GM21786 (cell line): ENCODE measurements at regions not wholly inside any gene's neighbourhood (a gene's known extent, or its start where the extent isn't known, plus 50 kb on each side); places are given as distances from the start of the nearest gene placed in this dataset.

ENCODE experiments used
- ATAC-seq: cut with Tn5 transposase; IDR thresholded peaks from one replicate; pipeline ENCODE4 v1.9.1; 2021; ENCODE audit not compliant: unreplicated experiment

DNA sequence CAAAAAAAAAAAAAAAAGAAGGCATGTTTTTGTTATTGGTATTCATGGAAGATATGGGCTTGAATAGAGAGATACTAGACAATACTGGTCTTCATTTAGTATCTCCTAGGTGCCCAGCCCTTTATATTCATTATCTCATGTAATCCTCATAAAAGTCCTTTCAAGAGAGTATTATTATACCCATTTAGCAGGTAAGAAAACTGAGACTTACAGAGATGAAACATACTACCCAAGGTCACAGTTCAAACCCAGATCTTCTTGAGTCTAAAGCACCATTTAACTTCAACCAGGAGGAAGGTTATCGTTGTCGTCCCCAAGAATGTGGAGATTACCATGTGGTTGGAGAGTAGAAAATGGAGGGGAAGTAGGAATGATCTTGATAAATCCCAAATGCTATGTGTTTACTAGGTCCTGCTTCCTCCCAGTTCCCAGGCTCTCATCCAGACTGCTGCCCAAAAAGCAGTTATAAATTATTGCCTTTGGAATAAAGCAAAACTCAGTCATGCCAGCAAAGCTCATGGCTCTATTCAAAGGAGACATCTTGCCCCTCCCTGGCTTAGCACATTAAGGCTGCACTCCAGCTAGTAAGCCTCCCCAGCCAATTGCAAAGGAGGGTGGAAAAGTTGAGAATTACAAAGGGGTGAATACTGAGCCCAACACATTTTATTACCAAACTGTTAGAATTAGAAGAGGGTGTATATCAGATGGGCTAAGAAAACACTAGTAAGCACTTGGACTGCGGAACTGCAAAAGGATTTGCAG lies 163.9 kb downstream of the PIK3R1 start:
- no peak for ATAC-seq

DNA sequence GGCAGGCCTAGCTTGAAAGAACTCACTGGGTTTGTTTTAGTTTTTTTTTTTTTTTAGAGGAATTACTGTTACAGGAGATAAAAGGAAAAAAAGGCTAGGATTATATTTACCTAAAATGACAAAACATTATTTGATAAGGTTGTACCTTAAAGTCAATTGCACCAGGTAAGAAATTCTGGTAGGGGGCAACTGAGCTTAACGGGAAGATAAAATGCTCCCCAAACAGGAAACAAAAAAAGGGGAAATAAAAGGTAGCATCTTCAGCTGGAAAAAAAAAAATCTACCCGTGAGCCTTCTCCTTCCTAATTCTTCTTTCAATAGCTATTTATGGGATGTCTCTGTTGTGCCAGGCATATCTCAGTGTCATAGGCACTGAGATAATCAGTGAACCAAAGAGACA lies 164.5 kb downstream of the PIK3R1 start:
- ATAC-seq: no peak

DNA sequence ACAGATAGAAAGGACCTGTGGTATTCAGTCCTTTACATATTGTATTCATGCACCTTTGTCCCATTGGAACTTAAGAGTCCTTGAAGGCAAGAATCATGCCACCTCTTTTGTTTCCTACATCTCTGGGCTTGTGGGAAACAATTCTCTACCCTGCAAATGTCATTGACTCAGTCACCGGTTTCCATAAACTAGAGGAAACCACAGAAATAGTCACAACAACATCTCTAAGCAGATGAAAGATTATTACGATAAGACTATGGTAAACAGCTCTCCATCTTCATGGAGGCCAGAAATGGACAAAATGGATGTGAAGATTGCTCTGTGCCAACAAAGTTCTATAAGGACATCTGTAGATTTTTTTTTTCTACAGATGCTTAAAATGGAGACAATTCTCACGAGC lies 165.5 kb downstream of the PIK3R1 start:
- no peak for ATAC-seq

DNA sequence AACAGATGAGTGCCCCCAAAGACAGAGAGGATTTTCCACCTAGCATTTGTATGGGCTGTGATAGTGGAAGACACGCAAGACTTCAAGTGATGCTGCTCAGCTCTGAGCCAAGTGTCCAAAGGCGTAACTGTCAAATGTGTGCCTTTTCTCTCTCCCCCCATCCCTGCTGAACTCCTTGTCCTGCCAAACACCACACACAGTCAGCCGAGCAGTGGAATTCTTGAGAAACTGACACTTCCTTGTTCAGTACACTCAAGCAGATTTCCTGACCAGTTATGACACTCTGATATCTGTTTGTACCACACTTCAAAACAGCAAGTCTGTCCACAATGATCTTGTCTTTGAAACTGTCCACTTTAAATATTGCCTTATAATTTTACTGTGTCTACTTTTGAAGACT lies 166.4 kb downstream of the PIK3R1 start:
- no peak for ATAC-seq

DNA sequence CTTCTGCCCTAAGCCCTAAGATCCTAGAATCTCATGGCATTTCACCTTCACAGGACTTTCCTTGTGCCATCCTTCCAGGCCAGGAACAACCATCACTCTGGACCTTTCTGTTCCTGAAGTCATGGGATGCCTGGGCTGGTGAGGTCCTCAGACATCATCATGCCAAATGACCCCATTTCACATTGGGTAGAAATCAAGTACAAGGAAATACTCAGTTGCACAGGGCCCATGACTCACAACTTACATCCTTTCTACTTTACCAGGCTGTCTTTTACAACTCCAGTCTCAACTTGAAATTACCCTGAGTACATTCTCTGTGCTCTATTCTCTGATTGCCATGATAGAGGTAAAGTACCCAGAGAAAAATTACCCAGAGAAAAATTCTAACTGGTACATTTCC lies 167.1 kb downstream of the PIK3R1 start:
- ATAC-seq: no peak

DNA sequence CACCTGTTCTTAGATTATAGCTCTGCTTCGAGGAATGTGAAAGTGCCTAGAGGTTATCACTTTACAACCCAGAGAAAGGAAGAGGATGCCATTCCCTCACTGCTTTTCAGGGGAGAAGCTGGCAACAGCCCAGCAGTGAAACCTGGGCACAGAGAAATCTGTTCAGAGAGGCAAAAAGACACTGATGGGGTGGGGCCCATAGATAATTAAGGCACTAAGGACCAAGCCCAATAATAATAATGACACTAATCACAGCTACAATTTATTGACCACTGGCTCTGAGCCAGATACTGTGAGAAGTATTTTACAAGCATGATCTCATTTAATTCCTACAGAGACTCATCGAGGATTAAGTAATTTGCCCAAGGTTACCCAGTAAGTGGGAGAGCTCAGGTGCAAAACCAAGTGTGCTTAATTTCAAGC lies 168.3 kb downstream of the PIK3R1 start:
- ATAC-seq: no peak

DNA sequence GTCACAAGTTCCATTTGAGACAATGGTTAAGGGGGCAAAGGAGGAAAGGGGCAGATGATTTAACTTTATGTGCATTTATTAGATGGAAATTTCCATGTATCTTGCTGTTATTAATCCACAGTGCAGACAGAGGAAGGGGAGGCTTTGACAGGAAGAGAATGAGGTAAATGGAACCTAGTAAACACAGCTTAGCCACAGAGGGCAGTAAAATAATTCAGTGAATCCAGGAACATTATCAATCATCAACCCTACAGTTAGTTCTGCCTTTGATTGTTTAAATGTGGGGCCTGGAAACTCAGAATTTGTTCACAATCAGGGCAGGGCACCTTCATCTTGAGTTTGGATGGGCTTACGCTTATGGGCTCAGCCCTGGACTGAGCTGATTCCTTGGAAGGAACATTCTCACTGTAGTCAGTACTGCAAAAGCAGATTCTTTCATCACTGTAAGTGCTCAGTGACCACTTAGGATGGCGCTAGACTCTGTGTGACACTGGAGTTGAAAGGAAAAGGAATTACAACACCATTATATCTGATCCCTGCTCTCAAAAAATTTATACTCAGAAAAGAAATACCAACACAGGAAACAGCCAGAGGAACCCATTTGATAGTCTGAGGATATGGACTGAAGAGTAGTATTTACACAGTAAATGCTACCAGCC lies 169.5 kb downstream of the PIK3R1 start:
- ATAC-seq: no peak

DNA sequence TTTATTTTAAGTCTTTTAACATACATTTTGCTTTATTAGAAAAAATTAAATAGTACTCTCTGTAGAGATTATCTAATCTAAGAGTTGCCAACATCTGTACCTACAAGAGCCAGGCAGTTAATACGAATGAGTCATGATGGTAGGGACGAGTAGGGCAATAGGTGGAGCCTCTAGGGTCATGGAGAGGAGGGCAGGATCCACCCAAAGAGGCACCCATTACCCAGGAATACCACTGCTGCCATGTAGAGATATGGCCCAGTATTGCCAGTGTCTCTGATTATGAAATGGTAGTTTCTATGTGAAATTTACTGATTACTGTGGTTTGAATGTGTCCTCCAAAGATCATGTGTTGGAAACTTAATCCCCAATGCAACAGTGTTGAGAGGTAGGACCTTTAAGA lies 170.4 kb downstream of the PIK3R1 start:
- no peak for ATAC-seq

DNA sequence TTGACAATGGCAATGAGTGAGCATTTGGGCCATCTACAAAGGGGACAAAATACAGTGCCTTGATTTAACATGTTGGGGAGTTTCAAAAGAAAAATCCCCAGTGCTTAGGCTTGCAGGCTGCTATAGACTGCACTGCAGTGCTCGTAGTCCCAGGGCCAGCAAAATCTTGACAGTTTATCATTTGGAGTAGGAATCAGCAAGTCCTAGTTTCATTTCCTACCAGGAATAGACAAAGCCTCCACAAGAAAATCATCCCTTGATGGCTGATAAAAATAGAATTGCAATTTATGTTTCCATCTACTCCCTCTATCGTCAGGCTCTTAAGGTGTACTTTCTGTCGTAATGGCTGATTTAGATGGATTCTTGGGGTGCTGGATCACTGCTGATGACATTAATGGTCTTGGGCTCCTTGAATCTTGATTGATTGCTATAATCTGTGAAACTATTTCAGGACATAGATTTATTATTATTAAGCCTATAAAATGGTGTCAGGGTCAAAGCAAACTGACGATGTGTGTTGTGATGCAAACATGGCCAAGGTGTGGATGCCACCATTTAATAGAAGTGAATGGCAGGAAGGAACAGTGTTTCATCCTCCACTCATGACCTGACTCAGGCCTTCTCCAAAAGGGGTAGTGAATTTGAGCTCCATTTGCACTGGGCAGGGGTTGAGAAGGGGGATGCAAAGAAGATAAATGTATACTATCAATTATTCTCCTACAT lies 171.7 kb downstream of the PIK3R1 start:
- ATAC-seq: no peak

DNA sequence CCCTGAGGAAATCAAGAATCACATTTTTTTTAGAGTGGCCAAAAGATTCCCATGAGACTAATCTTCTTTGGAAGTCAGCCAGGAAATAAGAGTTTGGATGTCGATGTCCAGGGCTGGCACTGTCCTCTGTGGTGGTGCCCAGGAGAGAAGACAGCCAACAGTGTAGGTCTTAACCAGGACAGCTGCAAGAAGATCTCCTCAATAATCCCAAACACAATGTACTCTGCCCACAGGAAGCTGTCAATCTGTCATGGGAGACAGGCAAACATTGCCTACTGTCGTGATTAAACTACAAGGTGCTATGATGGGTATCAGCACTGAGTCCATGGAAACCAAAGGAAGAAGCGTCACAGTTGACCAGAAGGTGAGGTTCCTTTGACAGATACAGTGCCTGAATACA lies 174.1 kb downstream of the PIK3R1 start:
- ATAC-seq: no peak

DNA sequence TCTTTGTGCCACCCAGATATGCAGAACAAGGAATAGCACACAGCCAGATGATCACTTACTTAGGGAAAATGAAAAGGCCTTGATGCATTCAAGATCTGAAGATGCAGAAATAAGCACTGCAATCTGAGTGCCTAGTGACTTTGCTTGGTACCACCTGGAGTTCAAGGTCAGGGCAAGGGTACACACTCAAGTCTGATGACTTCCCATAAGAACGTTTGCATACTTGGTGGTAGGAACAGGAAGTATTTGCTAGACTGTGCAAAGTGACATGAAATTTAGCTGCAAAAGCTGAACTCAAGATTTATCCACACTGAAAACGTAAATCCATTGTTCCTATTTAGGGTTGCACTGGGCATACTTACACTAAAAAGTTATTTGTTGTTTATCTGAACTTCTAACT lies 177.1 kb downstream of the PIK3R1 start:
- no peak for ATAC-seq

DNA sequence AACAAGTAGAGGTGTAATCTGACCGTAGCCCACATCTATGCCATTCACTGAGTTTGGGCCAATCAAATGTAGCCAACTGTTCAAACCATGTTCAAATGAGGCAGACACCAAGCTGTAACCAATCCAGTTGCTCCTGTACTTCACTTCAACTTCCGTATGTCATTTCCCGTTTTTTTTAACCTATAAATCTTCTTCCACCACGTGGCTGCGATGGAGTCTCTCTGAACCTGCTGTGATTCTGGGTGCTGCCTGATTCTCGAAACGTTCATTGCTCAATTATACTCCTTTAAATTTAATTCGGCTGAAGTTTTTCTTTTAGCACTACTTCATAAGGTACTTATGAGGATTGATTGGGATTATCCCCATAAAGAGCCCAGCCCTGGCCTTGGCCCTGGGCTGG lies 179.7 kb downstream of the PIK3R1 start:
- ATAC-seq: no peak

DNA sequence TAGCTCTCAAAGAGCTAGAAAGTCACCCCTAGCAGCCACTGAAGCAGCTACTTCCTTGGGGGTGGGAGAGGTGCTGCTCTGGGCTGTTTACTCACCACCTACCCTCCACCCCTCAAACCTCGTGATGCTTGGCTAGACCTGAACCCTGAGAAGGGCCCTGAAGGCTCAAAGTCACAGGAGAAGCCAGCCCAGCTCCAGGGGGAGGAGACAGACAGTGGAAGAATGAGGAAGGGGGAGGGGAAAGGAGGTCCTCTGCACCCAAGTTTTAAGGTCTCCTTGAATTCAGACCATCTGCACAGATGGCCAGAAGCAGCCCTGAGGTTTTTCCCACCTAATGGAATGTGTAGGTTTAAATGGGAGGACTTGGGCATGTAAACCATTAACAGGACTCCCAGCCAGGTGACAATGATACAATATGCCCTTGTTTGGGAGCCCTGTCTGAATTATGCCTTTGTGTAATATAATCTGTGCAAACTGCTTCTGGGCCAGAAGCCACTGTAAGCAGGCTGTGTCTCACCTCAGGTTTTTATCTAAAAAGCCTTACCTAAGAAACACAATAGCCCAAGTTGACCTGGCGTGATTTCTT lies 180.5 kb downstream of the PIK3R1 start:
- no peak for ATAC-seq

DNA sequence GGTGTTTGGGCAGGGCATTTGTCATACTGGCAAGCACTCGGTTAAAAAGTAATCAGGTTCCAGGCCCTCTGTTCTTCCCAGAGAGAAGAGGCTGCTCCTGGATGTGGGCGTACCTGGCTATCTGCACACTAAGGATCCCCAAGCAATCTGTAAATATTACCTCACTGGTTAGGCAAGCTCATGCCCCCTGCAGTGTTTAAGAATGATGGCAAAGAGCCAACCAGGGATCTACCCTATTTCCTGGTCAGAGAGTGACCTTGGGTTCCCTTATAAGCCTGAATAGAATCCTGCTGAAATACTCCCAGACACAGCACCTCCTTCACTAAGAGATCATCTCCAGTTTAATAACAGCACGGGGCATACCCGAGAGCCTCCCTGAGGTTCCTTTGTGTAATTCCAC lies 181.2 kb downstream of the PIK3R1 start:
- ATAC-seq: no peak

DNA sequence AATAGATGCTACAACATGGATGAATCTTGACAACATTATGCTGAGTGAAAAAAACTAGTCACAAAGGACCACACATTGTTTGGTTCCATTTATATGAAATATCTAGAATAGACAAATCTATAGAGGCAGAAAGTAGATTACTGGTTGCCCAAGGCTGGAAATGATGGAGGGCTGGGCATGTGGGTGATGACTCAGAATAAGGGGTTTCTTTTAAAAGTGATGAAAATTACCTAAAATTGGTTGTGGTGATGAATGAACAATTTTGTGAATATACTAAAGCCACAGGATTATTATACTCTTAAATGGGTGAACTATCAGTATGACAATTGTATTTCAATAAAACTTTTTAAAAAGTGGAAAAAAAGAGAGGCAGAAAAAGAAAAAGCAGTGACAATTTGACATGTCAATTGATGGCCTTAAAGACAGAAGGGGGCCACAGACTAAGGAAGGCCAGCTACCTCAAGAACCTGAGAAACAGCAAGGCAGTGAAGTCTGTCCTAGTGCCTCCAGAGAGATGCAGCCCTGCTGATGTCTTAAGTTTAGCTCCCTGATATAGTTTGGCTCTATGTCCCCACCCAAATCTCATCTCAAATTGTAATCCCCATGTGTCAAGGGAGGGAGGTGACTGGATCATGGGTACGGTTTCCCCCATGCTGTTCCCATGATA lies 182.7 kb downstream of the PIK3R1 start:
- no peak for ATAC-seq

DNA sequence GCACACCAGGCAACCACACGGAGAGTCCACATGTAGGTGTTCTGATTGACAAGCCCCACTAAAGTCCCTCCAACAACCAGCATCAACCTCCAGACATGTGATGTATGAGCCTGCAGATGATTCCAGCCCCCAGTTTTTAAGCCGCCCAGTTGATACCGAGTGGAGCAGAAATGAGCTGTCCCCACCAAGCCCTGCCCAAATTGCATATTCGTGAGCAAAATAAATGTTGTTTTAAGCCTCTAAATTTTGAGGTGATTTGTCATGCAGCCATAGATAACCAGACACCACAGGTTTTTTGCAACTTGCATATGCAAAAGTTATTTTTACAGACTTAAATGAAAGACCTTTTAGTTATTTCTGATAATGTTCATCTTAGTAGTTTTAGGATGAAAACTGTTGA lies 187.7 kb downstream of the PIK3R1 start:
- no peak for ATAC-seq

DNA sequence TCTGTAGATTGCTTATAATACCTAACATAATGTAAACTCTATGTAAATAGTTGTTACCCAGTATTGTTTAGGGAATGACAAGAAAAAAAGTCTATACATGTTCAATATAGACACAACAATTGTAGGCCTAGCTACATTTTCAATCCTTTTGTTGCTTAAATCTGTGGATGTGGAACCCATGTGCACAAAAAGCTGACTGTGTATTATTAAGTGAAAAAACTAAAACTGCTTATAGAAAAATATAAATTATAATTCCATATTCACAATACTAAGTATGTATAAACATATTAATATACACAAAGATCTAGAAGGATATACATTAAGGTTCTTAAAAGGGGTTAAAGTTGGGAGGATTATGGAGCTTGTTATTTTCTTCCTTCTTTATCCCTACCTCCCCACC lies 188.7 kb downstream of the PIK3R1 start:
- no peak for ATAC-seq

DNA sequence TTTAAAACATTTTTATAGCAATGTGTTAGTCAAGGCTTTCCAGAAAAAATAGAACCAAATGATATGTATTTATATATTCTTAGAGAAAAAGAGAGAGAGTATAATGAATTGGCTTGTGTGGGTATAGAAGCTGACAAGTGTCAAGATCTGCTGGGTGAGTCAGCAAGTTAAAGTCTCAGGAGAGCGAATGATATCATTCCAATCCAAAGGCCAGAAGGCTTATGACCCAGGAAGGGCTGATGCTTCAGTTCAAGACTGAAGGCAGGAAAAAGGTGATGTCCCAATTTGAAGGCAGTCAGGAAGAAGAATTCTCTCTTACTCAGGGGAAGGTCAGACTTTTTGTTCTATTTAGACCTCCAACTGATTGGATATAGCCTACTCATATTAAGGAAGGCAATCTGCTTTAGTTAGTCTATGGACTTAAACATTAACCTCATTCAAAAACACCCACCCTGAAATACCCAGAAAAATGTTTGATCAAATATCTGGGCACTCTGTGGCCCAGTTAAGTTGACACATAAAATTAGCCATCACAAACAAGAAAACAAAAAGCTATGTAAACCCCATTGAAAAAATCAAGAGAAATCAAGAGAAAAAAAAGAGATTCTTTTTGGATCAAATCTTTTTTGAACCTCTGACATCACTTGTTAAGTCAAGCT lies 189.6 kb downstream of the PIK3R1 start:
- no peak for ATAC-seq

DNA sequence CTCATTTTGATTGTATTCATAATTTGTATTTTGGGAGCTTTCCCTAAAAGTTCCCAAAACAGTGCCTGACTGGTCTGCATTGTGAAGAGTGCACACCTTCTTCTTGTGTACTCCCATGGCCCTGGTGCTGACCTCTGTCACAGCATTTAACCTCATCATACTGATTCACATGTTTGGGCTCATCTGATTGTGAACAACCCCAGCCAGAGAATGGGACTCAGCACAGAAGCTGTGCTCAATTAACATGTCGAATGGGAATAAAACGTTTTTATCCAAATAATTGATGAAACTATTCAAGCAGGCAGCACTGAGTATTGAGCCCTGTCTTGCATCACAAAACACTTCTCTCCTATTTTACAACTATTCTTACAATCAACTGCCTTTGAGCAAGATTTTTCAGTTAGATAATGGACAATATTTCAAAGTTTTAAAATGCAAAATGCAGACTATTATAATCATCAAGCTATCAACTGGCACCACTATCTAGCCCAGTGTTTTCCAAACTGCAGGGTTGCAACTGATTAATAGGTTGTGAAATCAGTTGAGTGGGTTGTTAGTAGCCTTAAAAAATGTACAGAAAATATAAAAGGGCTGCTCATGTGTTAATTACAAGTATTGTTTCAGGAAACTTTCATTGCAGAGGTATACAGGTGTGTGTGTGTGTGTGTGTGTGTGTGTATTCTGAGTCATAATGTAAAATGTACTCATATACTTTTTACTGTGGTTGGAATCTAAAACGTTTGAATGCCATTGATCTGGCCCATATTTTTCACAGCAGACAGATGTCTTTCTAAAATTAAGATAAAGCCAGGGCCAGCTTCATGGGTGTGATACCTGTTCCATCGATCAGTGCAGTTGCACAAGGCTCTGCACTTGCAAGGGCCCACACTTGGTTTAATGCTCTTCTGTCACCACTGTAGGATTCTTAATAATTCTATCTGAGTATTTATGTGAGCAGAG lies 190.5 kb downstream of the PIK3R1 start:
- ATAC-seq: peak; percentile 19
